Activated CD4-positive, alpha-beta T cell treated with anti-CD3 and anti-CD28 coated beads, Interleukin-2, amount 10 ng/mL, durations not matched to agents 24 days and 14 days (primary cell): ENCODE measurements at regions not wholly inside any gene's neighbourhood (a gene's known extent, or its start where the extent isn't known, plus 50 kb on each side); places are given as distances from the start of the nearest gene placed in this dataset.
"Not testable (repeated sequence)": the region's sequence is repeated elsewhere in the genome, so short reads cannot be mapped to it uniquely, and the experiment has no call there.

Source experiments
- DNase-seq: peaks from one replicate; pipeline ENCODE4 v3.0.0; 2022
- H3K27ac Mint-ChIP-seq: one replicate; pipeline ENCODE4 v1.8.0; 2022; ENCODE audit warnings: mild to moderate bottlenecking, mixed read lengths
- H3K27me3 Mint-ChIP-seq: one replicate; pipeline ENCODE4 v1.8.0; 2022; ENCODE audit warnings: mixed read lengths
- H3K36me3 Mint-ChIP-seq: one replicate; pipeline ENCODE4 v1.8.0; 2022; ENCODE audit warnings: low read depth, mild to moderate bottlenecking, mixed read lengths
- H3K4me1 Mint-ChIP-seq: one replicate; pipeline ENCODE4 v1.8.0; 2021; ENCODE audit warnings: mixed read lengths
- H3K4me3 Mint-ChIP-seq: one replicate; pipeline ENCODE4 v1.8.0; 2022; ENCODE audit warnings: mild to moderate bottlenecking, moderate library complexity, mixed read lengths
- H3K9me3 Mint-ChIP-seq: one replicate; pipeline ENCODE4 v1.8.0; 2021; ENCODE audit warnings: mixed read lengths
- intact Hi-C: fragments of 100-400 bp; cut with micrococcal nuclease; formaldehyde crosslinking; loops from one replicate; pipeline ENCODE4 v1.15.1; 2023

GRCh38 chr9:85859765-85860164 lies 81.2 kb upstream of the NAA35 start:
- Mint-ChIP-seq H3K36me3 (no peaks in the 10 kb centered on the region), H3K27me3 (peaks cover under 1% of the 10 kb centered on the region), H3K4me3 (no peak overlapping the region), H3K4me1 (no peaks in the 10 kb centered on the region), H3K9me3 (no peaks in the 10 kb centered on the region), H3K27ac (no peak overlapping the region)
- DNase-seq = no peak
- intact Hi-C loops = no loop called here

- H3K9me3 Mint-ChIP-seq = not testable (repeated sequence)
Observed at GRCh38 chr9:85861882-85862281, 79.1 kb upstream of the NAA35 start.

GRCh38 chr9:85863875-85864274 lies 77.1 kb upstream of the NAA35 start:
- H3K4me3 Mint-ChIP-seq = no peak overlapping the region
- H3K4me1 Mint-ChIP-seq = no peaks in the 10 kb centered on the region
- DNase-seq = no peak
- intact Hi-C loops = no loop called here
- H3K36me3 Mint-ChIP-seq = no peaks in the 10 kb centered on the region
- H3K27ac Mint-ChIP-seq = no peak overlapping the region
- H3K9me3 Mint-ChIP-seq = no peaks in the 10 kb centered on the region
- H3K27me3 Mint-ChIP-seq = peaks cover 4% of the 10 kb centered on the region

More at GRCh38 chr9:85861882-85862281, 79.1 kb upstream of the NAA35 start:
- H3K27ac Mint-ChIP-seq, H3K36me3 Mint-ChIP-seq, DNase-seq, H3K27me3 Mint-ChIP-seq, H3K4me1 Mint-ChIP-seq, H3K4me3 Mint-ChIP-seq, intact Hi-C loops: not testable (repeated sequence)

DNA sequence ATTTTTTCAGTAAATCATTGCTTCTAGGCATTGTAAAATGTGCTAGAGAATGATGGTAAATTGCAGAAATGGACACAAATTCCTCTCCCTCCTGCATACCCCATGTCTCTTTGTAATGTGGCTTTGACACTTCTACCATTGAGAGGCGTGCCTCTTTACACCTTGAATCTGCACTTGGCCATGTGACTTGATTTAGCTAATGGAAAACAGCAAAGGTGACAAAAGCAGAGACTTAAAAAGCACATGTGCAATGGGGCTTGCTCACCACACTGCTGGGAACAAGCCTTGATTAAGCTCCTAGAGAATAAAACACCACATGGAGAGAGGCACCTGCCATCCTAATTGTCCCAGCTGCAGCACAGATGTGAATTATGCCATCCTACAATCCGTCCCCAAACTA lies 69.9 kb upstream of the NAA35 start:
- H3K4me3 Mint-ChIP-seq = no peak overlapping the region
- H3K36me3 Mint-ChIP-seq = no peaks in the 10 kb centered on the region

GRCh38 chr9:85871683-85872082 lies 69.3 kb upstream of the NAA35 start:
- H3K27me3 Mint-ChIP-seq, H3K27ac Mint-ChIP-seq, H3K36me3 Mint-ChIP-seq, intact Hi-C loops, DNase-seq, H3K4me3 Mint-ChIP-seq, H3K9me3 Mint-ChIP-seq, H3K4me1 Mint-ChIP-seq: not testable (repeated sequence)

More for the DNA sequence above, 69.9 kb upstream of the NAA35 start:
- Mint-ChIP-seq H3K27ac (no peak overlapping the region), H3K4me1 (no peaks in the 10 kb centered on the region), H3K27me3 (no peaks in the 10 kb centered on the region), H3K9me3 (no peaks in the 10 kb centered on the region)
- no peak for DNase-seq
- intact Hi-C loops = no loop called here

DNA sequence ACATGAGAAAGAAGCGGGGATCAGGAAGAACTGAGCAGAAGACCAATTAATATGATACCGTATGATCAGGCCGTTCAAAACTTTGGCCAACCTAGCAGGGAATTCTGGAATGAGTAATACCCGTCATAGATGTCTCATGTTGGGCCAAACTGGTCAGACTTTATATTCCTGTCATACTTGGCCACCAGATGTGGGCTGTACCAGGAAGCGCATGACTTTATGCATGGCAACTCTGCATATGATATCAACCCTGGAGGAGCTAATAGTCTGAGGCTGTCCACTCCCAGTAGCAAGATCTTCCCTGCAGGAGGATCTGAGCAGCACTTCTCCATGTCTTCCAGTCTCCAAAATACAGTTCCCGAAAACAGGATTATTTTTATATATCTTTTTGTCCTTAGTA lies 68.5 kb upstream of the NAA35 start:
- Mint-ChIP-seq H3K4me1 (no peaks in the 10 kb centered on the region), H3K27me3 (no peaks in the 10 kb centered on the region), H3K27ac (no peak overlapping the region), H3K36me3 (no peaks in the 10 kb centered on the region), H3K9me3 (no peaks in the 10 kb centered on the region), H3K4me3 (no peak overlapping the region)
- intact Hi-C loops = no loop called here
- no peak for DNase-seq

GRCh38 chr9:85876628-85877027 lies 64.3 kb upstream of the NAA35 start:
- Mint-ChIP-seq H3K27me3 (no peaks in the 10 kb centered on the region), H3K36me3 (no peaks in the 10 kb centered on the region), H3K4me3 (no peak overlapping the region), H3K9me3 (no peaks in the 10 kb centered on the region), H3K27ac (no peak overlapping the region), H3K4me1 (no peaks in the 10 kb centered on the region)
- no peak for DNase-seq
- intact Hi-C loops = no loop called here

GRCh38 chr9:85878872-85879597 lies 61.9 kb upstream of the NAA35 start:
- H3K4me3 Mint-ChIP-seq, H3K27ac Mint-ChIP-seq, intact Hi-C loops, H3K36me3 Mint-ChIP-seq, H3K4me1 Mint-ChIP-seq, H3K27me3 Mint-ChIP-seq, DNase-seq, H3K9me3 Mint-ChIP-seq: not testable (repeated sequence)

DNA sequence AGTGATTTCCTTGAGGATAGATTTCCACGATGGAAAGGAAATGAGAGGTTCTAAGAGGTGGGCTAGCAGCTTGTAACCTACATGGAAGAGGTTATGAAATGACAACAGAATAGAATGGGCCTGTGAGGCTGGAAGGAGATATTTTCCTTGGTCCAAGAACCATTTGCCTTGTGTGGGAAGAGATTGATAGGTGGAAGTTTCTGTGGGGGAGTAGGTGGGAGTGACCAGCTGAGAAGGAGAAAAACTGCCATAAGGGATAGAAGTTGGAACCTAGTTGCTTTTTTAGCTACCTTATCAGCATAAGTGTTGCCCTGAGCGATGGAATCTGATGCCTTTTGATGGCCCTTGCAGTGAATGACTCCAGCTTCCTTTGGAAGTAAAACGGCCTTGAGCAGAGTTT lies 60.4 kb upstream of the NAA35 start:
- H3K4me1 Mint-ChIP-seq, H3K9me3 Mint-ChIP-seq, H3K36me3 Mint-ChIP-seq, DNase-seq, H3K4me3 Mint-ChIP-seq, H3K27ac Mint-ChIP-seq, intact Hi-C loops, H3K27me3 Mint-ChIP-seq: not testable (repeated sequence)

DNA sequence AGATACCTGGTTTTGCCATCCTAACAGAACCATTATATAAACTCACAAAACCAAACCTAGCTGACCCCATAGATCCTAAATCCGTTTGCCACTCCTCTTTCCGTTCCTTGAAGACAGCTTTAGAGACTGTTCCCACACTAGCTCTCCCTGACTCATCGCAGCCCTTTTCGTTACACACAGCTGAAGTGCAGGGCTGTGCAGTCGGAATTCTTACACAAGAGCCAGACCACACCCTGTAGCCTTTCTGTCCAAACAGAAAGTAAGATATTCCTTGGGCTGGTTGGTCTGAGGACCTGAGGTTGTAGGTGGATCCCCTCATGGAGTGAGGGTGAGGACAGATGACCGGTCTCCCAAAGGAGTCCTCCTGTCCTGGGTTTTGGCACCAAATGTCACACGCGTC lies 56.7 kb upstream of the NAA35 start:
- H3K9me3 Mint-ChIP-seq = peaks cover 3% of the 10 kb centered on the region
- H3K4me3 Mint-ChIP-seq = no peak overlapping the region
- no peak overlapping the region for H3K27ac Mint-ChIP-seq
- H3K4me1 Mint-ChIP-seq = no peaks in the 10 kb centered on the region
- intact Hi-C loops = no loop called here
- DNase-seq = no peak
- H3K27me3 Mint-ChIP-seq = no peaks in the 10 kb centered on the region
- no peaks in the 10 kb centered on the region for H3K36me3 Mint-ChIP-seq

DNA sequence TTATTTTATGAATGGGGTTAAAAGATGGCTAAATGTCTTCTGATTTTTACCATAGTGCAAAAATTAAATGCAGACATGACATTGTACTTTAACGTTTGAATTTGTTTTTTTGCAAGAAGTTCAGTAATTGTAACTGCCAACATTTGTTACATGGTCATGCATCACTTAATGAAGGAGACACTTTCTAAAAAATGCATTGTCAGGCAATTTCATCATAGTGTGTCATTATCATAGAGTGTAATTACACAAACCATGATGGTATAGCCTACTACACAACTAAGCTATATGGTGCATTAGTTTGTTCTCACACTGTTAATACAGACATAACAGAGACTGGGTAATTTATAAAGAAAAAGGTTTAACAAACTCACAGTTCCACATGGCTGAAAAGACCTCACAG lies 50.0 kb upstream of the NAA35 start:
- Mint-ChIP-seq H3K4me3 (no peak overlapping the region), H3K9me3 (peaks cover 8% of the 10 kb centered on the region)
- intact Hi-C loops = no loop called here

More for the DNA sequence above, 50.0 kb upstream of the NAA35 start:
- Mint-ChIP-seq H3K36me3 (no peaks in the 10 kb centered on the region), H3K27ac (no peak overlapping the region), H3K27me3 (peaks cover 6% of the 10 kb centered on the region), H3K4me1 (no peaks in the 10 kb centered on the region)
- DNase-seq = no peak
